Gastrocnemius medialis (tissue), 4 donors: ENCODE measurements at regions not wholly inside any gene's neighbourhood (a gene's known extent, or its start where the extent isn't known, plus 50 kb on each side); places are given as distances from the start of the nearest gene placed in this dataset.

Experiments used
- POLR2A ChIP-seq, 2 donors: fragments of 450-650 bp; IDR thresholded peaks; one replicate each; pipeline ENCODE4 v1.6.1; 2017; ENCODE audit warnings: antibody characterized with exemption in 2 of 2, mild to moderate bottlenecking in 2 of 2, moderate library complexity in 2 of 2
- TF ChIP-seq, protein P1 (sequence below), 5 experiments: fragments of 450-650 bp in 3 of 5; fragments of 200-600 bp in 2 of 5; sonication (generic) in 2 of 5; IDR thresholded peaks in 4 of 5; conservative IDR thresholded peaks in 1 of 5; 1 replicate in 4 of 5; 2 replicates in 1 of 5; pipeline ENCODE4 v1.5.1; 2016 to 2019; ENCODE audit warnings: antibody characterized with exemption in 5 of 5, mild to moderate bottlenecking in 3 of 5, moderate library complexity in 3 of 5

DNA sequence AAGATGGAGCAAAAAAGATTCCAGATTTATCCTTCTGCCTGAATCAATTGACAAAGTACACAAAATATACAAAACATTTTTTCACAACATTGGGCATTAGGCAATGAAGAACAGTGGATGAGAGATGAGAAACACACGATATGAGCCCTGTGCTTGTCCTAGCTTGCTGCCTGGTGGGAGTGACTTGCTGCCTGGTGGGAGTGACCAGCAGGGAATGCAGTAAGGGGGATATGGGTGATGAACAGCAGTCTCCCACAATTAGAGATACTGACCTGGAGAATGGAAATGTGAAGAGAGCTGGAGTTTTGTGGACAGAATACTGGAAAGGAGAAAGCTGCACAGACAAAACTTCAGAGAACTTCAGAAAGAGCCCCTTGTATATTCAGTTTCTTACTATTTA, 629.4 kb upstream of the FRG1 start:
- TF ChIP-seq POLR2A (IDR thresholded peaks at IDR 0.05), result no peak
- TF ChIP-seq, protein P1, sequence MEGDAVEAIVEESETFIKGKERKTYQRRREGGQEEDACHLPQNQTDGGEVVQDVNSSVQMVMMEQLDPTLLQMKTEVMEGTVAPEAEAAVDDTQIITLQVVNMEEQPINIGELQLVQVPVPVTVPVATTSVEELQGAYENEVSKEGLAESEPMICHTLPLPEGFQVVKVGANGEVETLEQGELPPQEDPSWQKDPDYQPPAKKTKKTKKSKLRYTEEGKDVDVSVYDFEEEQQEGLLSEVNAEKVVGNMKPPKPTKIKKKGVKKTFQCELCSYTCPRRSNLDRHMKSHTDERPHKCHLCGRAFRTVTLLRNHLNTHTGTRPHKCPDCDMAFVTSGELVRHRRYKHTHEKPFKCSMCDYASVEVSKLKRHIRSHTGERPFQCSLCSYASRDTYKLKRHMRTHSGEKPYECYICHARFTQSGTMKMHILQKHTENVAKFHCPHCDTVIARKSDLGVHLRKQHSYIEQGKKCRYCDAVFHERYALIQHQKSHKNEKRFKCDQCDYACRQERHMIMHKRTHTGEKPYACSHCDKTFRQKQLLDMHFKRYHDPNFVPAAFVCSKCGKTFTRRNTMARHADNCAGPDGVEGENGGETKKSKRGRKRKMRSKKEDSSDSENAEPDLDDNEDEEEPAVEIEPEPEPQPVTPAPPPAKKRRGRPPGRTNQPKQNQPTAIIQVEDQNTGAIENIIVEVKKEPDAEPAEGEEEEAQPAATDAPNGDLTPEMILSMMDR (IDR thresholded peaks at IDR 0.05 in 4 of 5, conservative IDR thresholded peaks at IDR 0.05 in 1 of 5), result no peak
